NCI-H345 (cell line): ENCODE measurements at regions not wholly inside any gene's neighbourhood (a gene's known extent, or its start where the extent isn't known, plus 50 kb on each side); places are given as distances from the start of the nearest gene placed in this dataset.

Experiments
- DNase-seq: peaks from one replicate; lab custom pipeline; 2025; lab: John Stamatoyannopoulos, UW

DNA sequence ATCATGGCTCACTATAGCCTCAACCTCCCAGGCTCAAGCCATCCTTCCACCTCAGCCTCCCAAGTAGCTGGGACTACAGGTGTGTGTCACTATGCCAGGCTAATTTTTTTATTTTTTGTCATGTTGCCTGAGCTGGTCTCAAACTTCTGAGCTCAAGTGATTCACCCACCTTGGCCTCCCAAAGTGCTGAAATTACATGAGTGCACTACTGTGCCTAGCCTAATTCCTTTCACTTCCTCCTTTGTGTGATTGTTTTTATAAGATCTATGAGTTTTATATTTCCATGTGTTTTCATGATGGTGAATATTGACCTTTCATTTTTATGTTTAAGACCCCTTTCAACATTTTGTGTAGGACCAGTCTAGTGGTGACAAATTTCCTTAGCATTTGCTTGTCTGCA, 55.2 kb upstream of the IL12B start:
- DNase-seq: no peak

DNA sequence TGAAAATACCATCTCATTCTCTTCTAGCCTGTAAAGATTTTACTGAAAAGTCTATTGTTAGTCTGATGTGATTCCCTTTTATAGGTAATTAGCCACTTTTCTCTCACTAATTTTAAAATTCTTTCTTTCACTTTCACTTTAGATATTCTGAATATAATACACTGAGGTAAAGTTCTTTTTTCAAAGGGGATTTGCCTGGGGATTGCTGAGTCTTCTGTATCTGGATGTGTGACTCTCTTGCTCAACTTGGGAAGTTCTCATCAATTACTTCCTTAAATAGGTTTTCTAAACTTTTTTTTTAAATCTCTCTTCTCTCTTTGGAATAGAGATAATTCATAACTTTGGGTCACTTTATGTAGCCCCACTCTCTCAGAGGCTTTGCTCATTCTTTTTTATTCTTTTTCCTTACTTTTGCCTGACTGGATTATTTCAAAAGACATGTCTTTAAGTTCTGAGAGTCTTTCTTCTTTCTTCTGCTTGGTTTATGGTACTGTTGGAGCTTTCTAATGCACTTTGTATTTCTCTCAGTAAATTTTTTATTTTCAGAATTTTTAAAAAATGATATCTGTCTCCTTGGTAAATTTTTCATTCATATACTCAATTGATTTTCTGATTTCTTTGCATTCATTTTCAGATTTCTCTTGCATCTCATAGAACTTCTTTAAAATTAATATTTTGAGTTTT, 55.9 kb upstream of the IL12B start:
- DNase-seq: no peak

DNA sequence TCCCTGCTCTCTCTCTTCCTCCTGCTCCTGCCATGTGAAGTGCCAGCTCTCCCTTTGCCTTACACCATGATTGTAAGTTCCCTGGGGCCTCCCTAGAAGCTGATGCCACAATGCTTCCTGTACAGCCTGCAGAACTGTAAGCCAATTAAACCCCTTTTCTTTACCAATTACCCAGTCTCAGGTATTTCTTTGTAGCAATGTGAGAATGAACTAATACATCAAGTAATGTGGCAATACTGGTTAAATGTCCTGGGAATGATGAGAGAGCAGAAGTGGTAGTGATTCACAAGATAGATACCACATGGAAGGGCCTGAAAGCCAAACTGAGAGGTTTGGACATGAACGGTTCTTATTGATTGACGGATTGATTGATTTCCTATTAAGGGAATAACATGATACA, 62.6 kb upstream of the IL12B start:
- DNase-seq: no peak

DNA sequence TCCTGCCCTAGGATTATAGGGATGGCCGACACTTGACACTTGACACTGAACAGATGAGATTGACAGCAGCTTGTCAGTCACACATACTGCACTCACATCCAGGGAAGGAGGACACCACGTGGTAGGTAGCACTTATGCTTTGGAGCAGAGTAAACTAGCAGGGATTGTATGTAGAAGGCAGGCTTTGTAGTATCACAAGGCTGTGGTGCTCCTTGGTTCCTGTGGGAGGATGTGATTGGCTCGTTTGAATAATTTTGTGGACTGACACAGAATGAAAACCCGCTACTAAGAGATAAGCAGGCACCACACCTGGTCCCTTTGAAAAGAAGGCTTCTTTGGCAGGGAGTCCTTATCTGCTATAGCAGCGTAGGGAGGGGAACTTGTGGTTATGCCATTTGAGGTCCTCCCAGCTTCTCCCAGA, 63.6 kb upstream of the IL12B start:
- no peak for DNase-seq

DNA sequence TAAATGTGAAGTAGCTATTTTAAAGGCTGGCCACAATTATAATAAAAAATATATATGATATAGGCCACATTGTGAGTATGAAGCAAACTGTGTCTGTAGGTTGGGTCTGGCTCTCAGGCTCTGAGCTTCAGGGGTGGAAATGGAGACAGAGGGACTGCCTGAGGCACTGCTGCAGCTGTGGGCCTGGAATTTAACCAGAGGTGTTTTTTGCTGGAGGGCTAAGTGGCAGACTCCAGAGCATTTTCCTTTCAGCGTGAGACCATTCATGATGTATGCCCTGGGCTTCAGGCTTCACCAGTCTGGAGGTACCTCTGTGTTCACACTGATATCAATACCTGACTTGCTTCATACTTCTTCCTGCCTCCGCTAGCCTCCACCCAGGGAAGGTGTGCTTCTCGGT, 64.9 kb upstream of the IL12B start:
- no peak for DNase-seq

DNA sequence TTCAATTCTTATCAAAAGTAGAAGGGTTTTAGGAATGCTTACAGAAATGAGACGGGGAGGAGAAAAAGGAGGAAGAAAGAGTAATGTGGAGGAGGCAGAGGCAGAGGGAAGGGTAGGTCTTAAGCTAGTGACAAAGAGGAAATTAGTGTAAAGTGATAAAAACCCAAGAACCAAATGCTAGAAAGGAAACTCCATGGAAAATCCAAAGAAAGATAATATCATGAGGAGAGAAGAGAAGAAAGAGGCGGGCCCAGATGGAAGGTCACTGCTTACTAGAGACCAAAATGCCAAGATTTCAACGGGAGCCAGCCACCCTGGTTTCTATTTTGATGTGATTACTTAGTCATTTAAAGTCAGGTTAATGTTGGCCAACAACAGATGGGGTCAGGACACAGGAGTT, 68.6 kb upstream of the IL12B start:
- DNase-seq: no peak

DNA sequence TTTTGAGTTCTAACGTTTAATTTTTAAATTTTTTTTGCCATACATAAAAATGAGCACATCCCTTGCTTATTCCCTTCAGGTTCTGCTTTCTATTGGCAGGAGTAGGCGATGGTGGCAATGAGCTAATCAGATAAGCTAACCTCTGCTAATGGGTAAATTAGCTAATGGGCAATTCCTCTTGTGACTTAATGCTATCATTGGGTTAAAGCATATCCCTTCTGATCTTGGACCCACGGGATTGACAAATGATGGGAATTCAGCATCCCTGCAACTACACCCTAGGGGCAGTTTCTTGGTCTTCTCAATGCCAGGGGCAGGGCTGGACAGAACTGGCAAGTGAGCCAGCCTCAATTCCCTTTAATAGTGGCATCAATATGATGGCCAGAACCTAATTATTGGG, 70.2 kb upstream of the IL12B start:
- DNase-seq: no peak

DNA sequence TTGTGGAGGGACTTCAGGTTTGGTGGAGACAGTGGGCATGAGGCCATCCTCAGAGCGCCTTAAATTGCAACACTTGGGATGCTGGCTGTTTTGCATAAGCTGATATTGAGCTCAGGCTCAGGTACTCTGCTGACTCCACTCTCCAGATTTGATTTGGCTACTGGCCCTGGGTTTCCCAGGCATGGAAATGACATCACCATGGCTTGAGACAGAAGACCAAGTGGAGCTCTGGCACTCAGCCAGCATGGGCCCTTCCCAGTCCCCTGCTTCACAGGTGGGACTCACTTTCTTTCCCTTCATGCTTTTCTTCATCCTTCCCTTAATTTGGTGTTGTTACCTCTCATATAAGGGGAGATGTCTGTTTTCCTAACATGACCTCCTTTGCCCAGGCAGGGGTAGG, 72.0 kb upstream of the IL12B start:
- no peak for DNase-seq

DNA sequence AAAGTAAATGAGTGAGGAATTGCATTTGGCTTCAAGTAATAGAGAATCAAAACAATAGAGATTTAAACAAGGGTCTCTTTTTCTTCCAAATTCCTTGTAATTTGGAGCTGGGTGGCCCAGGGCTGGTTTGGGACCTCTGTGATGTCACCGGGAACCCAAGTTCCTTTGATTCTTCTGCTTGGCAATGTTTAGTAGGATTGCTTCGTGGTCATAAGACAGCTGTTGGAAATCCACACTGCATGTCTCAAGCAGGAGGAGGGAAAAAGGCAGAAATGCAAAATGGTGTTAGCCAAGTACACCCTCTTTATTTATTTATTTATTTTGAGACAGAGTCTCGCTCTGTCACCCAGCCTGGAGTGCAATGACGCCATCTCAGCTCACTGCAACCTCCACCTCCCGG, 72.6 kb upstream of the IL12B start:
- DNase-seq: no peak

DNA sequence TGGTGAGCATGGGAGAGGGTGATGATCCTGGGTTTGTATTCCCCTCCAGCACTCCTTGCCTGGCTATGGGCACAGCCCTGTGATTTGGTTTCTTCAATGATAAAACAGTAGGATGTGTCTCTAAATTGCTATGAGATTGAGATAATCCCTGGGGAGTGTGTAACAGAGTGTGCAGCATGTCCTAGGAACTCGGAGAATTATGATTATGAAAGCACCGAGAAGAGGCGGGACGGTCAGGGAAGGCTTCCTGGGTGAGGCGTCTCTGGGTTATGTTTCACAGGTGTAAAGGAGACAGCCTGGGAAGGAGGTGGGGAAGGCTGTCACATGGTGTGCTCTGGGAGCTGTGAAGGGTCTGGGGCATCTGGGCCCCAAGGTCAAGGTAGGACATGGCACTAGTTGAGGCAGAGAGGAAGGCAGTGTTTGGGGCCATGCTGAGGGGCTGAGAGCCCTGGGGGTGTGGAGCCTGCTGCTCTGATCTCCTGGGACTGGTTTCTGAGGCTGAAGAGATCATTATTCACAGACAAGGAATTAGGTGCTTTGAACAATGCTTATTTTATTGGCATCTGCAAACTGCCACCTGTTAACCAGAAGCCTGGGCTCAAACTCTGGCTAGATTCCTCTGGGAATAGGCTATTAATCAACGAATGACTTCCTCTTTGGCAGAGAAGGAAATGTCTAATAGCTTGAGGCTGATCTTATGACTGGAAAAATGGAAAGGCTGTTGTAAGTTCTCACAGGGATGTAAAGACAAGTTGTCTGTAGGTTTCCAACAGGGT, 73.8 kb upstream of the IL12B start:
- no peak for DNase-seq

DNA sequence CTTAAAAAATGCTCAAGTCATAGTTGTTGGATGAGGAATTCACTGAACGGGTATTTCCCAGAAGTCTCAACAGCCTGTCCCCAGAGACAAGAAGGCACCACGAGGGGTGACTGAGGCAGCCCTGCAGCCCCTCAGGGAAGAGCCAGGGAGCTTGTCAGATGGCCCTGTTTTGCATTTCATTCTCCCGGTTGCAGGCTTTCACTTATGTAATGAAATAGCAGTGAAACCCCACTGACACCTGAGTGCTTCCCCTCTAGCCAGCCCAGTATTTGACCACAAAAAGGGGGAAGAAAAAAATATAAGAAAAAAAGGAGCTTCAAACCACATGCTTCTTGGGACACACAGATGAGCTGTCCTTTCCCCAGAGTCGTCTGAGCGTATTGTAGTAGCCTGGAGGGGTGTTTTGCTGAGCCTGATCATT, 75.3 kb upstream of the IL12B start:
- DNase-seq: no peak

DNA sequence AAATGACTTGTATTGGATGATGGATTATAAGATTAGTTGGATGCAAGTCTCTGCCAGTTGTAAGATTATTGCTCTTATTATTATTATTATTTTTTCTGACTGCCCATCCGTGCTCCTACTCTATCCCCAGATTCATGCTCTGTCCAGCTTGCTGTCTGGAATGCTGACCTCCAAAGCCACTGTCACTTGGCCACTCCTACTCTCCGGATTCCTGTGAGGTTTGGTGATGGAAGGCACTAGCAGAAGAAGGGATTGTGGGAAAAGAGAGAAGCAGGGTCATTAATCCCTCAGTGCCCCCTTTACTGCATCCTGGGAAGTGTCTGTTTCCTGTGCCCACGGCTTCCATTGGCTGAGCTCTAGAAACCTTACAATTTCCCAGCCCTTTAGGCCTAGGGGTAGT, 76.3 kb upstream of the IL12B start:
- no peak for DNase-seq

DNA sequence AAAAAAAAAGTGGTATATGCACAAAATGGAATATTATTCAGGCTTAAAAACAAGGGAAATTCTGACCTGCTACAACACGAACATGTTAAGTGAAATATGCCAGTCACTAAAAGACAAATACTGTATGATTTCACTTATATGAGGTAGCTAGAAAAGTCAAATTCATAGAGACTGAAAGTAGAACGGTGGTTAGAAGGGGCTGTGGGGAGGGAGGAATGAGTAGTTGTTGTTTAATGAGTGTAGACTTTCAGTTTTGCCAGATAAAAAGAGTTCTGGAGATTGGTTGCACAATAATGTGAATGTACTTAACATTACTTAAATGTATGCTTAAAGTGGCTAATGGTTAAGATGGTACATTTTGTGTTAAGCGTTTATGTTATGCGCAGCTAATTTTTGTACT, 79.5 kb upstream of the IL12B start:
- no peak for DNase-seq

DNA sequence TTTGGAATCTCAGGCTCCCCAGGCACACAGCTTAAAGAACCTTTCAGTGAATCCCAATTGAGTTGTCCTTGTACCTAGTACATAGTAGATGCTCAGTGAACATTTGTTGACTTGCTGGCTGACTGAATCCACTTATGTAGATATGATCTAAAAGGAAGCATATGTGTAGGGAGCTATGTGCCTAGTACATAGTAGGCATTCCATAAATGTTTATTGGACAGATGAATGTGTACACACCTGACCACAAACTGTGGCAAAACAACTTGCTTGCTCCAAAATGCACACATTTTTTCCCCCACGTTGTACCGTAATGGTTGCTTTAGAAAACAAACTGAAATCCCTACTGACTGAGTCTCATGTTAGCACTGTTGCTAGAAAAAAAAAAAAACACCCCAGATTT, 80.2 kb upstream of the IL12B start:
- no peak for DNase-seq

DNA sequence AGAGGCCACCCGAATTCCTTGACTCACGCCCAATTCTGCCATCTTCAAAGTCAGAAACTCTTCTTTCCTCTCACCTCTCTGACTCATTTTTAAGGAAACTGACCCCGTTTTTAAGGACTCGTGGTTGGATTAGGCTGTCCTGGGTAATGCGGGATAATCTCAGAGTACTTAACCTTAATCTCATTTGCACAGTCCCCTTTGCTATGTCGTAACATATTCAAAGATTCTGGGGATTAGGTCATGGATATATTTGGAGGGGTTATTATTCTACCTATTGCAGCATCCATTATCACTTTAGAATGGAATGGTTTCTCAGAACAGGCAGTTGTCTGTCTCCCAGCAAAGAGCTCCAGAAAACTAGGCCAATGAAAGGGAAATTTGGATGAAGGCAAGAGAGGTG, 80.8 kb upstream of the IL12B start:
- no peak for DNase-seq

DNA sequence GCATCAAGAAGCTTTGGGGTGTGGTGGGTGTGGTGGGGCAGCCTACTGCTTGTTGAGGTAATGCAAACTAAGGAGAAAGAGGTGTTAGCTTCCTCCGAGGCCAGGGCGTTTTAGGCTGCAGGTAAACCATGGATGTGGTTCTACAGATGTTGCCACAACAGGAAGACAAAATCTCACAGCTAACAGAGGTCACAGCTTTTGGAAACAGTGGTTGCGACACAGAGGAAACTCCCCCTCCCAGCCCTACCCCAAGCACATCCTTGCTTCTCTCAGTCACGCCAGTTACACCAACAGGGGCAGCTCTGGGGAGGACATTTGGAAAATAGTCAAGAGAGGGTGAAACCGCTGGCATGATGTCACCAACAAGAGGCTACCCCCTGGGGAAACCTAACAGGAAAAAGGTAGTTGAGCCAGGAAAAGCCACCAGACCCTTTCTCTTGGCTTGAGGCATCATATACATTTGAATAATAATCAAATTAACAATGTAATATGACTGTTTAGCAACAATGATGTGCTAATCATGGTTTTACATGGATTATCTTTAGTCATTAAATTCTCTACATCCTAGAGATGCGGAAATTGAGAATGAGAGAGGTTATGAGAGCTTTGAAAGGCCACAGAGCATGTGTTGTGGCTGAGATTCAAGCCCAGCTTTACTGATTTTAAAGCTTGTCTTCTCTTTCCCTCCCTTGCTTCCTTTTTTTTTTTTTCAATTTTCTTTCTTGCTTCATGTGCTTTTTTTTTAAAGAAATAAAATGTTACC, 82.2 kb upstream of the IL12B start:
- DNase-seq: no peak

DNA sequence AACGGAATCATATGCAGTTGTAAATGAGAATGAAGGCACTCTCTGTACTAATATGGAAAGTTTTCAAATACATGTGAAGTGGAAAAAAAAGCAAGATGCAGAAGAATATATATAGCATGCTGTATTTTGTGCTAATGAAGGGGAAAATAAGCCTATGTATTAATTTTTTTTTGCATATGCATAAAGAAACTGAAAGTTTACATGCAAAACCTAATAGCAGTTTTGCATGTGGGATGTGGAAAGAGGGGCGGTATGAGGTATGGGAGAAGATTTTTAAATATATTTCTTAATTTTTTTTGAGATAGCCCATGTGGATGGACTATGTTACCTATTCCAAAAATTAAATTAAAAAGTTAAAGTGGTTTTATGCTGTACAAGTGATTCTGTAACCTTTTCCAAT, 83.7 kb upstream of the IL12B start:
- no peak for DNase-seq

DNA sequence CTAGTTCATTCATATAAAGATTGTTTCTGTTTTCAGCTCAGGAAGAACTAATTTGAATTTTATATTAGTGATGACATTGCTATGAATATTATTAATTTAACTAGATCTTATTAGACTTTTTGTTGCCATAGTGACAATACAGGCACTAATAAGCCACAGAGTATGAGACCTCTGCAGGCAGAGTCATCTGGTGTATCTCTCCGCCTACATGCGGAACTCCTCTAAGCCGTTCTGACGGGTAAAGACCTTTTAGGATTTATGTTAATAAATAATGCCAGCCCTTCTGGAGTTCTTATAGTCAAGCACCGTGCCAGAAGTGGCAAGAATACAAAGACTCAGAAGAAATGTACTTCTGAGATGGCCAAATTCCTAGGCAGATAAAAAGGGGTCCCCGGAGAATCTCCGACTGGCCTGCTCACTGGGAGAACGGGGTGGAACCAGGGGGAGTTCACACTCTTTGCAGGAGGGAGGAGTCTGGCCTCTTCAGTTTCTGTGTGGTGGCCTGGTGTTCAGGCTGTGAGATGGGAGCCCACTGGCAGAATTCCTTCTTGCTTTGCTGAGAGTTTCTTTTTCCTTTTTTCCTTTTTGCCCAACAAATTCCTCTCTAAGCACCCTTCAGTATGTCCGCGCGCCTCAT, 85.1 kb upstream of the IL12B start:
- no peak for DNase-seq

DNA sequence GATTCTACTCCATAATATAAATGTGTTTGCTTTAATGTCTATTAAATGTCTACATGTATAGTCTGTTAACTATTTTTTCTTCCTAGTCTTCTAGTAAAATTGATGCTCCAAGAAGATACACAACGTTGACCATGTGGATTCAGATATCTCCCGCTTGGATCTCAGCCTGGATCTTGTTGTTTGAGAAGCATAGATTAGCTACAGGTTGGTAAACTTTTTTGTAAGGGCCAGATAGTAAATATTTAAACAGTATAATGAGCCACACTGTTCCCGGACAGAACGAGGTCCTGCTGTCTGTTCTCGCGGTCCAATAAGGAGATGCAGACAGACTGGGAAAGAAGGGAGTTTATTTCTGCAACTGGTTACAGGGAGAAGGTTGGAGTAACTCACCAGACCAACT, 86.2 kb upstream of the IL12B start:
- DNase-seq: no peak

DNA sequence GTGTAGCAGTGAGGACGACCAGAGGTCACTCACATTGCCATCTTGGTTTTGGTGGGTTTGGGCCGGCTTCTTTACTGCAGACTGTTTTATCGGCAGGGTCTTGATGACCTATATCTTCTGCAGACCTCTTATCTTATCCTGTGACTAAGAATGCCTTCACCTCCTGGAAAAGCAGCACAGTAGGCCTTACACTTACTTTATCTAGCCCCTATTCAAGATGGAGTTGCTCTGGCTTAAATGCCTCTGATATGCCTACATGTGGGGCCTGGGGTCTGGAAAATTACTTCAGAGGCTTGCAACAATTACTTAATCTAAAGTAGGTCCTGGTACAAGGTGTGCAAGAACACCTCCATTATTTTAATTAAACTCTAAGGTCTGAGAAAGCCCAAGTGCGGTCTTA, 86.9 kb upstream of the IL12B start:
- DNase-seq: no peak

DNA sequence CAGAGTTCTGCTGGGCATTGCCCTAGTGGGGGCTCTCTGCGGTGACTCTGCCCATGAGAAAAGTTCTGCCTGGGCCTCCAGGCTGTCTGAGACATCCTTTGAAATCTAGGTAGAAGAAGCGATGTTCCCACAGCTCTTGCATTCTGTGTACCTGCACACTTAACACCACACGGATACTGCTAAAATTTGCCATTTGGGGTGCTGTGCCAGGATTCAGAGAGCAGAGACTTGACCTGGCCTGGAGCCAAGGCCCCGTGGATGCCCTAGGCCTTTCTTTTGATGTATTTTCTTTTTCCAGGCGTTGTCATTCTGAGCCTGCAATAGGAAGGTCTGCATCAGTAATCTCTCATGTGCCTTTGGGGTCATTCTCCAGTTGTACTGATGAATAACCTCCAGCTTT, 89.3 kb upstream of the IL12B start:
- no peak for DNase-seq

DNA sequence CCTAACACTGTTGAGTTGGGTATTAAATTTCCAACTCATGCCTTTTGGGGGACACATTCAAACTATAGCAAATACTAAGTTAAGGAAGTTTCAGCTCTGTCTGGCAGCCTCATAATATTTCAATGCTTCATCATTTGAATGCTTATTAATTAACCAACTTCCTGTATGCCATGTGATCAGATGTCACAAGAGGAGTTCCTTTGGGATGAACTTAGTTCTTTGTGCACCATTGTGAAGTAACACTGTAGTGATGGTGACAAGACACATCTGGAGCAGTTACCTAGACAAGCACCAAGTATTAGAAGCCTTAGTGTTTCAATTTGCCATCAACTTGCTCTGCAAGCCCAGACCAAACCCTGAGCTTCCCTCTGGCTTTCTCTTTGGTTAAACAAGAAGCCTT, 90.7 kb upstream of the IL12B start:
- DNase-seq: no peak

DNA sequence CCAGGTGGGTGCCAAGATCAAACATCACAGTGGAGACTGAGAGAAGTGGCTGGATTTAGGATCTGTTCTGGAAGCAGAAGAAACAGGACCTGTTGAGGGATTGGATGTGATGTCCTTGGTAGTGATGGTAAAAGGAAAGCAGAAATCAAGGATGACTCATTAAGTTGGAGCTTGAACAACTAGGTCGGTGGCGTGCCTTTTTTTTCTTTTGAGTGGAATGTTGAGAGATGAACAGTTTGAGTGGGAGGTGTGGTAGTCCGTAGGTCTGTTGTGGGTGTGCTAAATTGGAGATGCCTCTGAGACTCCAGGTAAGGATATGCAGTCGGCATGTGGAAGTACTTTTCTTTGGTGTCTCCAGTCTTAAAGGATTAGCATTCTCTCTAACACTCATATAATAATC, 92.1 kb upstream of the IL12B start:
- DNase-seq: no peak
